IPS-18c (cell line): ENCODE measurements at regions not wholly inside any gene's neighbourhood (a gene's known extent, or its start where the extent isn't known, plus 50 kb on each side); places are given as distances from the start of the nearest gene placed in this dataset.

Experiments
- H3K4me3 ChIP-seq: 2 replicates; pipeline ENCODE4 v1.7.0; 2013; ENCODE audit warnings: low read depth, mild to moderate bottlenecking, low read length, moderate library complexity; ENCODE audit not compliant: insufficient read depth
- H3K9me3 ChIP-seq: one replicate; pipeline ENCODE4 v1.6.1; 2013; ENCODE audit warnings: mild to moderate bottlenecking, low read length, moderate library complexity; ENCODE audit not compliant: control insufficient read depth, insufficient read depth

DNA sequence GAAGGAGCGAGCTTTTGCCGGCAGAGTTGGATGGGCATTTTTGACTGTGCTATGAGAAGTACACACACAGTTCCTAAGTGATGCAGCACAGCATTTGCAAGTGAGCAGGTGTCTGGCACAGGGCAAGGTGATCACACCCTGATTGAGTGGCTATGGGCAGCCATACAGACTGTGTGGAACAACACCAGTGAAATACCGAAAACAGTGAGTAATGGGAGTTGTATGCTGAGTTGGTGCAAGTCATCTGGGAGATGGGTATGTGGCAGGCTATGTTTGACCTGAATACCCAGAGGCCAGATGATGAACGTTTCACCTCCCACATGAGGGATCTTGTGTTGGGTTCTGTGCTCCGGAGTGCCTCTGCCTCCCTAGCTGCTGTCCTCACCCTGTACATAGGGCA, 53.5 kb upstream of the TIPARP start:
- Histone ChIP-seq H3K9me3 (no peaks in the 10 kb centered on the region), H3K4me3 (no peak overlapping the region)

DNA sequence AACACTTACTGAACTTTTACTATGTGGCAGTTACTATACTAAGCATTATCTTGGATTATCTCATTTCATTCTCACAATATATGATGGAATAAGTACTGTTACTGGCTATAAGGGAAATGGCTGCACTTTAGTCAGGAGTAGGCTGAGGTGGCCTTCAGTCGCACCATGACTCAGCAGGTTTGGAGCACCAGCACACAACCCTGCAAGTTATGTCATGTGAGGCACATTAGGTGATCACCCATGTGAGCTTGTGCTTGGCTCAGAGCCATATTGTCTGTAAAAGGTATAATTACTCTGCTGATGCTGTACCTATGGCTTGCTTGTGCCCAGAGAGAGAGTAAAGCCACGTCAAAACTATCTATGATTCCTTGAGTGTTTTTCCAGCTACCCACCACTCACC, 54.1 kb upstream of the TIPARP start:
- Histone ChIP-seq H3K4me3 (no peak overlapping the region), H3K9me3 (no peaks in the 10 kb centered on the region)

DNA sequence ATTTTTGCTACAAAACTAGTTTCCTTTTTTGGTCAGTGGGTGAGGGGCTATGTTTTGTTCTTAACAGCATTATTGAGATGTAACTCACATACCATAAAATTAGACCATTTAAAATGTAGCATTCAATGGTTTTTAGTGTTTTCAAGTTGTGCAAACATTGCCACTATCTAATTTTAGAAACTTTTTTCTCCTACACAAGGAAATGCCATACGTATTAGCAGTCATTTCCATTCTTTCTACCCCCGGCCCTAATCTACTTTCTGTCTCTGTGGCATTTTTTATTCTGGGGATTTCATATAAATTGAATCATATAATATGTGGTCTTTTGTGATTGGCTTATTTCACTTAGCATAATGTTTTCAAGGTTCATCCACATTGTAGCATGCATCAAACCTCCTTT, 55.0 kb upstream of the TIPARP start:
- Histone ChIP-seq H3K4me3 (no peak overlapping the region), H3K9me3 (no peaks in the 10 kb centered on the region)

DNA sequence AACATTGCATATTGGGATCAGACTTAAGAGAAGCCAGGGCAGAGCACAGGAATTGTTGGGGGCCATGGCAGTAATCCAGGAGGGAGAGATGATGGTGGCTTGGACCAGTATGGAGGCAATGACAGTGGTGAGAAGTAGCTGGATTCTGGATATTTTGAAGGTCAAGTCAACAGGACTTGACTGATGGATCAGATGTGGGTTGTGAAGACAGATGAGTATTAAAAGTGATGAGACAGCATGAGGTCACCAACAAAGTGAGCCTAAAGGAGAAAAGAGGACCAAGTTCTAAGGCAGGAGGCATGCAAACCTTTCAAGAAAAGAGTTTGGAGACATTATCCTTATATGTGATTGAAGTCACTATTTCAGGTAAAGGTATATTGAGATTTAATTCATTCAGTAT, 56.6 kb upstream of the TIPARP start:
- H3K4me3 ChIP-seq: no peak overlapping the region
- H3K9me3 ChIP-seq: no peaks in the 10 kb centered on the region

DNA sequence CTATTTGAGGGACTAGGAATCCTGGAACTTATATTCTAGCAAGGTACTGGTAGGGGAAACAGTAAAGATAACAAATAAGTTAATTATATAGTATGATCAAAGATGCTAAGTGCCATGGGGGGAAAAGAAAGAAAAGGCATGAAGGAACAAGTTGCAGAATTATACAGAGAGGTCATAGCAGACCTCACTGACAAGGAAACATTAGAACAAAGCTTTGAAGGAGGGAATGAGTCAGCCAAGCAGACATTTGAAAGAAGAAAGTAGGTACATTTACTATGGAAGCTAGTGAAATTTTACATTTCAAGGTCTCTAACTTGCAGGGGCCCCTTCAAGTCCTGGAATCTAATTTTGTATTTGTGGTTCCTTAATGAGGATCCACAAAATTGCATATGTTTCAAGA, 57.2 kb upstream of the TIPARP start:
- H3K4me3 ChIP-seq: no peak overlapping the region
- no peaks in the 10 kb centered on the region for H3K9me3 ChIP-seq

DNA sequence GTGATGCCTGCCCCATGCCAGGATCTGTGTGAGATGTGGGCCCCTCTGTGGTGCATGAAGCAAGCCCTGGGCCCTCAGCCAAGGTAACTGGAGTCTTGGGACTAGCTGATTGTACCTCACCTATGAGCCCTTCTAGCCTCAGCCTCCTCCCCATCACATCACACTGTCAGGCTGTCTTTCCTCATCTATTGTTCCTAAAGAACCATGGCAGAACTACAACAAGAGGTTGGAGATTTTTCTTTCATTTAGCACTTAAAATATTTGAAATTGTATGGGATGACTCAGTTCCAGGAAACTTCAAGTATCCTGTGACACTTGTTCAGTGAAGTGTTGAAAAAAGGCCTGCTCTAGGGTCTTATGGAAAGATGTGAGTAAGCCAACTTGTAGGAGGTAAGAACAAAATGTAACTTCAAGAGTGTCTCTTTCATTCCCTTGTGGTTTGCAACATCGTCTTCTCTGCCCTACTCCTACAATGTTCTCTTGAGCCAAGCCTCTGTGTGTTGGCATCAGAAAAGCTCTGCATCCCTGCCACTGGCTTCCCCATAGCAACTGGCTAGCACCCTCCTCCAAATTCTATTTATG, 58.7 kb upstream of the TIPARP start:
- Histone ChIP-seq H3K9me3 (no peaks in the 10 kb centered on the region), H3K4me3 (no peak overlapping the region)

DNA sequence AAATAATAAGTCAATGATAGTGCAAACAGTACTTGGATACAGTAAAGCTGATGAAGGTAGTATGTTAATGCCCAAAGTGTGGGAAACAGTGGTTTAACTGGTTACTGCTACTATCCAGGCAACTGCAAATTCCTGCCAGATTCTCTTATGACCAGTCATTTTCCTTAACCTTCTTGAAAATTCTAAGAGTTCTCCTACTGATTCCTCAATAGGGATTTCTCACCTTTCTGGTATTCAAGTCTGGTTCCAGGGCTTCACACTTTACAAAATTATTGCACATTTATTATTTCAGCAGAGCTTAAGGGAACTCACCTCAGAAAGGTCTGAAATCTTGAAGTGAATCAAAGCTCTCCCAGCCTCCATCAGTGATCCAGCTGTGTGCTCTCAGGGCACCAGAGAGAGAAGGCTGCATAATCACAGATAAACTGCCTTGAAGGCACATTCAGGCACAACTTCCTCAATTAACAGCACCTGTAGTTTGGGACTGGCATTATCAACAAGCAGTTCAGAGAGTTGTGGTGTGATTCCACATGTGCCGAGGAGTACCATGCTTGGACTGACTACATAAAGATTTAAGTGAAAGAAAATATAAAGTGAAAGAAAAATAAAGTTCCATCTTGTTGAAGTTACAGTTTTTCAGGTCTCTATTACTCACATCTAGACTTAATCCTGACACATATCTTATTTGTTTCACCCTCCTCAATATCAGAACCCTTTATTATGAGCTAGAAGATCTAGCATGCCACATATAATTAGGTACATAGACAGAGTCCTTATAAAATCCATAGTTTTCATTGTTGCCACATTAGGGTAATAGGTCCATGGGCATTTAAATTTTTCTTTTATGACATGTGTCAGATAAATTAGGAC, 59.5 kb upstream of the TIPARP start:
- no peaks in the 10 kb centered on the region for H3K9me3 ChIP-seq
- H3K4me3 ChIP-seq: no peak overlapping the region

DNA sequence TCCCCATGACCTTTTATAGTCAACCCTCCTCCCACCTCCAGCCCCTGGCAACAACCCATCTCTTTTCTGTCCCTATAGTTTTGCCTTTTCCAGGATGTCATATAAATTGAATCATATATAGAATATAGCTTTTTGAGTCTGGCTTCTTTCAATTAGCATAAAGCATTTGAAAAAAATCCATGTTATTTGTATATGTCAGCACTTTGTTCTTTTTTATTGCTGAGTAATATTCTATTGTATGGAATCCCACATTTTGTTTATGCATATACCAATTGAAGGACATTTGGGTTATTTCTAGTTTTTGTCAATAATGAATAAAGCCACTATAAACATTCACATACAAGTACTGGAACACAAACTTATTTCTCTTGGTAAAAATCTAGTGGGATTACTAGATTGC, 58.0 kb upstream of the SSR3 start:
- Histone ChIP-seq H3K4me3 (no peak overlapping the region), H3K9me3 (no peaks in the 10 kb centered on the region)

DNA sequence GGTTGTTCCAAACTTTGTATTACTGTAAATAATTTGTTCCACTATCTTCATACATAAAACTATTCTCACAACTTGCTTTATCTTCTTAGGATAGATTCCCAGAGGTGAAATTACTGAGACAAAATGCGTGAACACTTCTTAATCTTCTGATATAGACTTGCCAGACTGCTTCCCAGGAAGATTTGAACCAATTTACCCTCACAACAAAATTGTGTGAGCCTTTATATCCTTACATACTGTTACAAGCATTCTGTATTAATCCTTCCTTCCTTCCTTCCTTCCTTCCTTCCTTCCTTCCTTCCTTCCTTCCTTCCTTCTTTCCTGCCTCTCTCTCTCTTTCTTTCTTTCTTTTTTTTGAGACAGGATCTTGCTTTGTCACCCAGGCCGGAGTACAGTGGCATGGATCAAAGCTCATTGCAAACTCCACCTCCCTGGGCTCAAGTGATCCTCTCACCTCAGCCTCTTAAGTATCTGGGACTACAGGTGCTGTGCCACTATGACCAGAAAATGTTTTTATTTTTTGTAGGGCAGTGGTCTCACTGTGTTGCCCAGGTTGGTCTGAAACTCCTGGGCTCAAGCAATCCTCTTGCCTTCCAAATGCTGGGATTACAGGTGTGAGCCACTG, 57.1 kb upstream of the SSR3 start:
- H3K9me3 ChIP-seq: no peaks in the 10 kb centered on the region
- no peak overlapping the region for H3K4me3 ChIP-seq

DNA sequence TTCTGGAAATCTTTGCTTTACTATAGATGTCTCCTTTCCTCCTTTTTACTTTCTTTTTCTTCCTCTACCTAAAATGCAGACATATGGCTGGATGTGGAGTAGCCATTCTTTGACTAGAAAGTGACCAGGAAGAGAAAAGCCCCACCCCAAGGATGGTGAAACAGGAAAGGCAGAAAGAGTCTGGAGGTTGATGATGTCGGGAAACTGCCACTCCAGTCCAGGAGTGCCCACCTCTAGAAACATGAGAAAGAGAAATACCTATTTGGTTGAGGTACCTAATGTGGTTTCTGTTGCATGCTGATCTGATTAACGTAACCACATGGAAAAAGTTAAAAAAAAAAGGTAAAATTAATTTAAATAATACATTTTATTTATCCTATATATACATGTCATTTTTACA, 55.2 kb upstream of the SSR3 start:
- Histone ChIP-seq H3K9me3 (no peaks in the 10 kb centered on the region), H3K4me3 (no peak overlapping the region)

DNA sequence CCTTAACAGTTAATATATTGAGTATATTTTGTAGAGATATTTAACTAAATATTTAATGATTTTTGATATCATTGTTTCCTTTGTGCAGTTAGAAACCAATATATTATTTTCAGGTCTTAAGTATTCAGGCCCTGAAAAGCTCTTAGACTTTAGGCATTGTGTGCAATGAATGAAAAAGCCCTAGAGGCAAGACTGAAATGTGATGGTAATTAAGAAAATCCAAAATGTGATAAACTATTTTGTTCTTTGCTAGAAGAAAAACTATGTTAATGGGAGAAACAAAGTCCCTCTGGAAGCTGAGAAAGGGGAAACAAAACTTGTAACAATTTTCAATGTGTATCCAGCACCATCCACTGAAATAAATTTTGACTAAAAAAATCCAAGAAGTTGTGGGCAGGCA, 54.6 kb upstream of the SSR3 start:
- Histone ChIP-seq H3K4me3 (no peak overlapping the region), H3K9me3 (no peaks in the 10 kb centered on the region)

DNA sequence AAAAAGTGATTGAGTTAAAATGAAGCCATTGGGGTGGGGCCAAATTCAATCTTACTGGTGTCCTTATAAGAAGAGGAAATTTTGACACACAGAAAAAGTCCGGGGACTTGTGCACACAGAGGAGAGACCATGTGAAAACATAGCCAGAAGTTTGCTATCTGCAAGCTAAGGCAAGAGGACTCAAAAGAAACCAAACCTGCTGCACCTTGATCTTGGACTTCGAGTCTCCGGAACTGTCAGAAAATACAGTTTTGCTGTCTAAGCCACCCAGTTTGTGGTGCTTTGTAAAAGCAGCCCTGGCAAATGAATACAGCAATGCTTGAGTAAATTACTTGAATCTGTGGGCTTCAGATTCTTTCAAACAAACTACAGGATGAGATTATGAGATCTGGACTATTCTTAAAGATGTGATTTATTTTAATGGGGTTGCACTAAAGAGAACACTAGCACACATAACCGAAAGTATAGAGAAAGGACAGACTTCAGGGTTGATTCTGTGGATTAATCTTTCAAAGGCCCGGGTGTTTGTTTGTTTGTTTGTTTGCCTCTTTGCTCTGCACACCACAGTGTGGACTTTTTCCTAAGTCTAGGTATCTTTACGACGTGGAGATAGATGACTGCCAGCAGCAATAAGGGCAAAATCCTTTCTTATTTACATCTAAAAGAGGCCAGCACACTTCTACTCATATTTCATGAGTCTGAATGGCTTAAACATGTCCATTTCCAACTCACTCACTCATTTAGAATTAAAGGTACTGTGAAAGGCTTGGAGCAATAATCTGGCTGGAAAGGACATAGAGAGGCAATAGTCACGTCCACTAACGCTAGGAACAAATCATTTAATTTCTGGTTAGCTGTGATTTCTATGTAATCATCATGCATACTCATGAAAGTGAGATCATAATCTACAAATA, 53.9 kb upstream of the SSR3 start:
- Histone ChIP-seq H3K4me3 (no peak overlapping the region), H3K9me3 (no peaks in the 10 kb centered on the region)

DNA sequence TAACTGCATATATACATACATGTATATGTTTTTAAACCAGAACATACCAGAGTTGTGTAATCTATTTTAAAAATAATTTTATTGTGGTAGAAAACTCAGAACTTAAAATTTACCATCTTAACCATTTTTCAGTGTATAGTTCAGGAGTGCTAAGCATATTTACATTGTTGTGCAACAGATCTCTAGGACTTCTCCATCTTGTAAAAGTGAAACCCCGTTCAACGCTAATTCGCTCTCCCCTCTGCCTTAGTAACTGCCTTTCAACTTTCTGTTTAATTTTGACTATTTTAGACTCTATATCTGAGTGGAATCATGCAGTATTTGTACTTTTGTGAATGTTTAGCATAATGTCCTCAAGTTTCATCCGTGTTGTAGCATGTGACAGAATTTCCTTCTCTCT, 51.8 kb upstream of the SSR3 start:
- Histone ChIP-seq H3K9me3 (no peaks in the 10 kb centered on the region), H3K4me3 (no peak overlapping the region)

DNA sequence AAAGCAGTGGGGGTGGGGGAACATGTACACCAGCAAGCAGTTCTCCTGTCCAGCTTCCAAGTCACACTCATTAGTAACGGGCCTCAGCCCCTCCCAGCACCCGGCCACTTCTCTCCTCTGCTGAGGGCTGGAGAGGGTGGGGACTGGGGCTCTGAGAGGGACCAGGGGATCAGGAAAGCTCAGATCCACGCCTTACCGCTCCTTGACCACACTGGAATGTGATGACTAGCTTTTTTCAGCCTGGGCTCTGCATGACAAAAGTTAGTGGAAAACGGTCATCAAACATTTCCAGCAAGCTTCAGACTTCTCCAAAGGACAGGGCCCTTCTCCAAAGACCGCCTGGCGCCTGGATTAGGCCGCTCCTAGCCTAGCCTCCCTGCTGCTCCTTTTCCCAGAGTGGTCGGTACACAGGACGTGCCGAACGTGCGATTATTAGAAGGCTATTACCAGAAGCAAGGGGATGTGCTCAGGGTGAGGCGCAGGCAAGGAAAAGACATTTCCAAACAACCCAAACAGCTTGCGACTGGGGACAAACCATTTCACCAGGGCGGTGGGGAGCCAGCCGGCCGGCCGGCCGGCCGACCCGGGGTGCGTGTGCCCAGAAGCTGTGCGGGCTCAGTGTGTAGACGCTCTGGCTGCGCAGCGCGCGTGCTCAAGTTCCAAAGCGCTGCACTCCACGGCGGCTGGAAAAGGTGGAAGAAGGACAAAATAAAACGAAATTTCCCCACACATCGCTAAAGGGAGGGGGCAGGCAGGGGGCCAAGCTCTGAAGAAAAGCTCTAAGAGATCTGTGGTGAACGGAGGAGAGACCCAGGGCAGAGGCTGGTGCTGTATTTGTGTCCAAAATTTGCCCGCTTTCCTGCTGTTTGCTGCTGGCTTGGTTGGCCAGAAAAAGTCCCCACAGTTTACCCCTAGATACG, 51.0 kb upstream of the SSR3 start:
- H3K9me3 ChIP-seq: no peaks in the 10 kb centered on the region
- peak overlapping the region; percentile 22; the same call in 1 of the 2 replicates for H3K4me3 ChIP-seq

DNA sequence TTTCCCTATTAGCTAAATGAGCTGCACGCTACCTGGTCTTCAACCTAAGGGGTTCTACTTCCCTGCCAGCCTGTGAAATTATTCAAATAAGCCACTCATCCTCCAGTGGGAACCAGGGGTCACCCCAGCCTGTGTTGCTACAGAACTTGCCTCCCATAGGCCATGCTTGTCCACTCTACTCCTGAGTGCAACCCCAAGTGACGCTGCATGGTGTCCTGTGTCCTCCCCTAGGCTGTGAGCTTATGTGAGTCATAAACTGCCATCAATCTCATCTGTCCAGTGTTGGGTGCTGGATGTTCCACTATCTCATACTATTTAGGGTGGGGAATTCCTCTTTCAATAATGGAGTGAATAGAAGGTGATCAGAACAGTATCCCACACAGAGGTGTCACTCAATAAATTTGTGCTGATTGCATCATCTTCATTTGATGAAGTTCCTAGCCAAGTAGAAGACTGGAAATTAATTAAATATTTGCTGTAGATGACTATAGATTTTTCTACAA, 49.8 kb upstream of the SSR3 start:
- no peak overlapping the region for H3K4me3 ChIP-seq
- no peaks in the 10 kb centered on the region for H3K9me3 ChIP-seq
